ENCODE measurements at regions not wholly inside any gene's neighbourhood (a gene's known extent, or its start where the extent isn't known, plus 50 kb on each side); places are given as distances from the start of the nearest gene placed in this dataset.

- Histone ChIP-seq H3K27me3 (no peaks in the 10 kb centered on the region), H3K4me1 (ENCODE audit: insufficient read depth) (peaks cover 20% of the 10 kb centered on the region), H3K36me3 (replicated peaks; ENCODE audit: insufficient read depth, low read depth) (no peaks in the 10 kb centered on the region), H4K20me1 (ENCODE audit: insufficient read depth, poor library complexity, severe bottlenecking) (no peaks in the 10 kb centered on the region), H3K4me3 (no peak overlapping the region), H3K9me3 (ENCODE audit: low read depth) (no peaks in the 10 kb centered on the region), H3K9me2 (replicated peaks; ENCODE audit: insufficient read depth) (no peaks in the 10 kb centered on the region), H2AFZ (no peak overlapping the region), H3K4me2 (no peak overlapping the region), H3K27ac (no peak overlapping the region), H3K79me2 (no peaks in the 10 kb centered on the region)
- no peak for TF ChIP-seq EZH2phosphoT487 (IDR thresholded peaks at IDR 0.05; ENCODE audit: low read depth, severe bottlenecking, unreplicated experiment)
- no peak for TF ChIP-seq CTCF (IDR thresholded peaks at IDR 0.05; ENCODE audit: poor library complexity)
- TF ChIP-seq EZH2 (IDR thresholded peaks at IDR 0.05; ENCODE audit: borderline replicate concordance): no peak
- no peak for DNase-seq (ENCODE audit: low spot score)
- WGBS (ENCODE audit: low lambda C conversion rate, missing lambda C conversion rate): 98% methylated on average over 2 of the region's 2 CpGs
Measured at GRCh38 chr16:14017886-14018285, 53.2 kb upstream of the MRTFB start.

DNA sequence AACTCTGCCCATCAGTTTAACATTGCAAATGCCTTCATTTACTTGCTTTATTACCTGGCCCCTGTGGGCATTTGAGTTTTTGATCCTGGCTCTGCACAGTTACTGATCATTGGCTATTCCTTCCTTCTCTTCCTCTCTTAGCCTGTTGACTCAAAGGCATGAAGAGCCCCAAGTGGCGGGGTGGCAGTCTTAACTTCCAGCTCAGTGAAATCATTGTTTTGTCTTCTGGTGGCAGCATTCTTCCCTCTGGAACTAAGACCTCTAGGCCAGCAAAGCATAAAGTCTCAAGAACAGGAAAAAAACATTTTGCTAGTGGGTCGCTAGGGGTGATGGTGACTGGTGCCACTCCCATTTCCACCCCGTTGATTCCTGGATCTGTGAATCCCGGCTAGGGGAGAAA, 52.3 kb upstream of the MRTFB start:
- TF ChIP-seq EZH2 (IDR thresholded peaks at IDR 0.05; ENCODE audit: borderline replicate concordance) (no peak), CTCF (IDR thresholded peaks at IDR 0.05; ENCODE audit: poor library complexity) (no peak), EZH2phosphoT487 (IDR thresholded peaks at IDR 0.05; ENCODE audit: low read depth, severe bottlenecking, unreplicated experiment) (no peak)
- H3K9me3 ChIP-seq (ENCODE audit: low read depth): no peaks in the 10 kb centered on the region
- H4K20me1 ChIP-seq (ENCODE audit: insufficient read depth, poor library complexity, severe bottlenecking): no peaks in the 10 kb centered on the region
- DNase-seq (ENCODE audit: low spot score): no peak
- H3K79me2 ChIP-seq: no peaks in the 10 kb centered on the region
- H3K36me3 ChIP-seq (replicated peaks; ENCODE audit: insufficient read depth, low read depth): no peaks in the 10 kb centered on the region
- WGBS (ENCODE audit: low lambda C conversion rate, missing lambda C conversion rate): 82% methylated on average over 4 of the region's 4 CpGs
- H3K4me1 ChIP-seq (ENCODE audit: insufficient read depth): peaks cover 14% of the 10 kb centered on the region
- no peak overlapping the region for H3K4me3 ChIP-seq
- H3K9me2 ChIP-seq (replicated peaks; ENCODE audit: insufficient read depth): no peaks in the 10 kb centered on the region
- H3K4me2 ChIP-seq: no peak overlapping the region
- no peaks in the 10 kb centered on the region for H3K27me3 ChIP-seq
- no peak overlapping the region for H2AFZ ChIP-seq
- H3K27ac ChIP-seq: no peak overlapping the region

DNA sequence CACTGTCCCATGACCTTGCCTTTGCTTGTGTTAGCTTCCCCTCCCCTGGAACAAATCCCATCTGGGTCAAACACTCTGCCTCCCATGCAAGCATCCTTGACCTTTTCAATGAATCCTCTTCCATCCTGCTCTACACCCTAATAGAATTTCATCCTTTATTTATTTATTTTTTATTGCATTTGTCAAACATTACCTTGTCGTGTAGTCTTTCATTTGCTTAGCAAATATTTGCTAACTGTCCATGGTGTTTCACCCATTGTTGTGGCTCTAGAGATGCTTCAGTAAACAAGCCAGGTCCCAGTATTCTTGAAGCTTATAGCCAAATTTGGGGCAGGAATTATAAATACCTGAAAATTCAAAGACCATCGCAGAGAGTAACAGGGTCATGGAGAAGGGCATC, 51.0 kb upstream of the MRTFB start:
- Histone ChIP-seq H2AFZ (no peak overlapping the region), H3K9me2 (replicated peaks; ENCODE audit: insufficient read depth) (no peaks in the 10 kb centered on the region), H4K20me1 (ENCODE audit: insufficient read depth, poor library complexity, severe bottlenecking) (no peaks in the 10 kb centered on the region), H3K4me2 (no peak overlapping the region), H3K4me3 (no peak overlapping the region), H3K4me1 (ENCODE audit: insufficient read depth) (peaks cover 7% of the 10 kb centered on the region), H3K36me3 (replicated peaks; ENCODE audit: insufficient read depth, low read depth) (no peaks in the 10 kb centered on the region), H3K9me3 (ENCODE audit: low read depth) (no peaks in the 10 kb centered on the region), H3K79me2 (no peaks in the 10 kb centered on the region), H3K27ac (no peak overlapping the region), H3K27me3 (no peaks in the 10 kb centered on the region)
- WGBS (ENCODE audit: low lambda C conversion rate, missing lambda C conversion rate): 59% methylated on average over 2 of the region's 2 CpGs
- TF ChIP-seq CTCF (IDR thresholded peaks at IDR 0.05; ENCODE audit: poor library complexity): no peak
- TF ChIP-seq EZH2 (IDR thresholded peaks at IDR 0.05; ENCODE audit: borderline replicate concordance): no peak
- no peak for TF ChIP-seq EZH2phosphoT487 (IDR thresholded peaks at IDR 0.05; ENCODE audit: low read depth, severe bottlenecking, unreplicated experiment)
- DNase-seq (ENCODE audit: low spot score): no peak

All from hepatocyte (in vitro differentiated cells).